ENCODE measurements at regions not wholly inside any gene's neighbourhood (a gene's known extent, or its start where the extent isn't known, plus 50 kb on each side); places are given as distances from the start of the nearest gene placed in this dataset.
"Not testable (repeated sequence)": the region's sequence is repeated elsewhere in the genome, so short reads cannot be mapped to it uniquely, and the experiment has no call there.

DNA sequence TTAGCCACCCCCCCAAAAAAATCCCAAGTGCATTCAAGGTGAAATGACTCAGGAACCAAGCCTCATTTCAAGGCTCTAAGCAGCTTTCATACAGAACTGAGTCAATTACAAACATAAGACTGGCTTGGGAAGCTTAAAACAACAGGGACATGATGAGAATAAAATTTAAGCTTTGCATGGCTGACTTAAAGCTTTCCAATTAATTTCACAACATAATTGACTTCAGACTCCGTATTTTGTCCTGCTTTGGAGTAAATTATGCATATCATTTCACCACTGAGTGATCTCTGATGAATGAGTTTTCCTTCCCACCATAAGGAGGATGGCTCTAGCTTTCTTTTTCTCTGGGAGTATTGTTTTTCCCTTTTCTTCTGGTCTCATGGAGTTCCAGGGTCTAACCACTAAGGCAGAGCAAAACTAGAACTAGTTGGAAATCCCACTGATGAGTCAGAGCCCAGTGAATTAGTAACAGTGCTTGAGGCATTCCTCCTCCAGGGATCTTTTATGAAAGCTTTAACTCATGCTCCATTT lies 72.8 kb downstream of the XCL2 start:
- H3K36me3 ChIP-seq (replicated peaks): no peaks in the 10 kb centered on the region
- no peaks in the 10 kb centered on the region for H3K9me3 ChIP-seq
- no peaks in the 10 kb centered on the region for H3K27me3 ChIP-seq (ENCODE audit: low read depth)
- in situ Hi-C loops (cut with MboI; ENCODE audit: low sequenced_read_pairs): no loop called here
- no peak for DNase-seq (ENCODE audit: low spot score in 2 of 2)
- H3K4me1 ChIP-seq: peaks cover 37% of the 10 kb centered on the region
- no peak overlapping the region for H3K4me3 ChIP-seq

DNA sequence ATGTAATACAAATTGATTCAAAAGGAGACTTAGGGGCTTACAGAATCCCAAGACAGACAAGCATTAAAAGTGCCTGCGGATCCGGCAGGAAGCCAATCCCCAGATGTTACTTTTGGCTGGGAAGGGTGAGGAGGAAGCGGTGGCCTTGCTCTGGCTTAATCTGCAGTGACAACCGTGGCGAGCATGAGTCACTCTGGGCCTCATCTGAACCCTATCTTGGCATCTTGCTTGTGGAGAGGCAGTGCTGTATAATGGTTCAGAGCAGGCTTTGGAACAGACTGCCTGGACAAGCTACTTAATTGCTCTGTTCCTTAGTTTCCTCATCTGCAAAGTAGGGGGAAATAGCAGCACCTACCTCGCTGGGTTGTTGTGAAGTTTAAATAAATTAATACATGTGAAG lies 74.1 kb downstream of the XCL2 start:
- Histone ChIP-seq H3K36me3 (replicated peaks) (no peaks in the 10 kb centered on the region), H3K27me3 (ENCODE audit: low read depth) (no peaks in the 10 kb centered on the region), H3K4me1 (peaks cover 37% of the 10 kb centered on the region), H3K9me3 (no peaks in the 10 kb centered on the region), H3K4me3 (no peak overlapping the region)
- no peak for DNase-seq (ENCODE audit: low spot score in 2 of 2)
- in situ Hi-C loops (cut with MboI; ENCODE audit: low sequenced_read_pairs): no loop called here

DNA sequence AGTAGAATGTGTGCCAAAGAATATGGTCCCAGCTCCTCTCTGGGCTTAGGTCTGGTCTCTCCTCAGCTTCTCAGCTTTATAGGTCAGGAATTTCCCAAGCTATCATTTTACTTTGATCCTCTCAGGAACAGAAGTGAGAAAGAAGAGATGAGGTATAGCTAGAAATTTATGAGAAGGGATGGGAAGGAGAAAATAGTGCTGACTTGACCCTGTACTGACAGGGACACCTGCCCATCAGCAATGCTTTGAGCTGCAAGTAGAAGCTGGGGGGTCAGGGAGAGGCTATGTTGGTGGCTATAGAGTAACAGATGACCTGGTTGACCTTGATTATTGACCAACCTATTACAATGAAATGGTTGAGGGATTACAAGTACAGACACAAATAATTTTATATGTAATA lies 75.0 kb downstream of the XCL2 start:
- no peak overlapping the region for H3K4me3 ChIP-seq
- H3K36me3 ChIP-seq (replicated peaks): no peaks in the 10 kb centered on the region
- H3K4me1 ChIP-seq: peaks cover 37% of the 10 kb centered on the region
- in situ Hi-C loops (cut with MboI; ENCODE audit: low sequenced_read_pairs): no loop called here
- DNase-seq (ENCODE audit: low spot score in 2 of 2): no peak
- H3K27me3 ChIP-seq (ENCODE audit: low read depth): no peaks in the 10 kb centered on the region
- H3K9me3 ChIP-seq: no peaks in the 10 kb centered on the region

DNA sequence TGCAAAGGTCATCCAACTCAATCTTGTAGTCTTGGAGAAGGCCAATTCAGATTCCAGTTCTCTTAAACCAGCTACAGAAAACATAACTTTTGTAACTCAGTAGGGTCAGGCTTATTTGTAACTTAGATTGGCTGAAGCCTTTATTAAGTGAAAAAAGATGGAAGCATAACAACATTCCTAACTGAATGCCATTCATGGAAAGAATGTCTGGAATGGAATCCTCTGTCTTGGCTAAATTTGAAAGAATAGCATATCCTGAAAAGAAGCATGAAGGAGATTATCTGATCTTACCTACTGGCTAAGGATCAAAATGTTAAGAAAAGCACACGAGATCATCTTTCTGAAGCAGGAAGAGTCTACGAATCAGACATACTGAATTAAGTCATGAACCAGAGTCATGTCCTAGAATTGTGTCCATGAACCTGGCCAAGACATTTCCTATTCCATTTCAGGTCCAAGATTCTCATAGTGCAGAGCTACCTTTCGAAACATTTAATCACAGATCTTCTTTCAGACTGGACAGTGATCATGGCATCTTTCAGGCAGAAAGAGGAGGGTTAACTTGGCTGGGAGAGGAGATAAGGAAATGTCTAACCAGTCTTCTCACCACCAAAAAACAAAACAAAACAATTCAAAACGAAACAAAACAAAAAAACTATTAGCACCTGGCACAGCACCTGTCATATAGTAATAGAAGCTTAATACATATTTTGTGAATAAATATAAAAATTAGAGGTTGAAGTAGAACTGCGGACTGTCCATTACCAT lies 75.6 kb downstream of the XCL2 start:
- Histone ChIP-seq H3K4me3 (no peak overlapping the region), H3K36me3 (replicated peaks) (no peaks in the 10 kb centered on the region), H3K9me3 (no peaks in the 10 kb centered on the region), H3K4me1 (peaks cover 37% of the 10 kb centered on the region), H3K27me3 (ENCODE audit: low read depth) (no peaks in the 10 kb centered on the region)
- DNase-seq (ENCODE audit: low spot score in 2 of 2): peak in 1 of 2 experiments; percentile 72
- in situ Hi-C loops (cut with MboI; ENCODE audit: low sequenced_read_pairs): no loop called here

DNA sequence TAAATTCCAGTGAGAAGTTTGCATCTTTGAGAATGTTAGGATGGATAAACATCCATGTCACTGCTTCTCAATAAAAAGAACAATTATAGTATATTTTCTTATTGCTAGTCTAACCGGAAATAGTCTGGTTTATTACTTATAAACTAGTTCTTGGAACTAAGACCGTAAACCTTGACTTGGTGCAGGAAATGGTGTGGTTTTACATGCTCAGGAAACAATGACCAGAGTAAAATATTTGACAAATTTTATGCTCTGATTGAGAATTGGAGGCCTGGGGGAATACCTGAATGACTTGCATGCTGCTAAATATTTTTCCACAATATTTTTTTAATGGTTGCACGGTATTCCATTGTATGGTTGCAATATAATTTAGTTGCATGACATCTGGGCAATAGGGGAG lies 76.3 kb downstream of the XCL2 start:
- Histone ChIP-seq H3K27me3 (ENCODE audit: low read depth) (no peaks in the 10 kb centered on the region), H3K9me3 (no peaks in the 10 kb centered on the region), H3K36me3 (replicated peaks) (no peaks in the 10 kb centered on the region), H3K4me3 (no peak overlapping the region), H3K4me1 (peaks cover 37% of the 10 kb centered on the region)
- DNase-seq (ENCODE audit: low spot score in 2 of 2): no peak
- in situ Hi-C loops (cut with MboI; ENCODE audit: low sequenced_read_pairs): no loop called here

DNA sequence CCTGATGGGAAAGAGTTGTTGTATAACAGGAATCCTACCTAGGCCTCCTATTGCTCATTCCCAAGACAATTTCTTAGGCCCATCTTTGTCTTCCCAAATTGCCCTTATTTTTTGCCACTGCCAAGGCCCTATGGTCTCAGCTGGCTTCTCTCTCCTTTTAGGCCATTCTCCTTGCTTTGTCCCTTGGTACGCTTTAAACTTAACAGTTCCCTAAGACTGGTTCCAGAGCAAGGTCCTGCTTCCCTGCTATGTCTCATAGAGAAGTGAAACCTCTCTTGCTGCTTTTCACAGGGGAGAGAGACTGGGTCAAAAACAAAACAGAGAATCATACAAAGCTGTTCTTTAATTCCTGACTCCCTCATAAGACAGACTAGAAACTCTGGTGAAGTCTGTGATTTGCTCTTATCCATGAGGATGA lies 77.1 kb downstream of the XCL2 start:
- no peaks in the 10 kb centered on the region for H3K9me3 ChIP-seq
- DNase-seq (ENCODE audit: low spot score in 2 of 2): no peak
- H3K27me3 ChIP-seq (ENCODE audit: low read depth): no peaks in the 10 kb centered on the region
- no peaks in the 10 kb centered on the region for H3K36me3 ChIP-seq (replicated peaks)
- in situ Hi-C loops (cut with MboI; ENCODE audit: low sequenced_read_pairs): no loop called here
- no peak overlapping the region for H3K4me3 ChIP-seq
- peaks cover 37% of the 10 kb centered on the region for H3K4me1 ChIP-seq

DNA sequence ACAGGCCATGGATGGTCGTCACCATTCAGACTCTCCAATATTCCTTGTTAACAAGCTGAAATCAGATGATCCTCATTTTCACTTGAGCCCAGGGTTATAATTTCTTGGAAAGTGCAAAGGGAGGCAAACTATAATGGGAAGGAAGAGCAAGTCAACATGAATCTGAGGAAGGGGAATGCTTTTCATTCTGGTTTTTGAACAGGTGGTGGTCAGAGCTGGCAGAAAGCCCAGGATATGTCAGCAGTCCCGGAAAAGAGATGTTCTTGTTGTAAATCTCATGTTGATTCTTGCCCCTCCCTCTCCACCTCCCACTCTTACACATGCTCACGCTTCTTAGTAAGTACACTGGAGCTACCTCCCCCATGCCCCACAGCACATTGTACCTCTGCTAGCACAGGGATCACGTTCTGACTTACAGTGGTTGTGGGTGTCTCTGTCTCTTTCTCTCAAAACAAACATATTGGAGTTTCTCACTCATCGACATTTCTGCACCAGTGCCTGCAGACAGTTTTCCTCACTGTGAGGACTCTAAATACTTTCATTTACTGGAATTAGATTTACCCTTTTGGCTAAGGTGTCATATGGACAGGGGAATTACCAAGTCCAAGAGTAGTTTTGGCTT lies 77.6 kb downstream of the XCL2 start:
- H3K4me1 ChIP-seq: peaks cover 37% of the 10 kb centered on the region
- H3K9me3 ChIP-seq: no peaks in the 10 kb centered on the region
- in situ Hi-C loops (cut with MboI; ENCODE audit: low sequenced_read_pairs): no loop called here
- H3K4me3 ChIP-seq: no peak overlapping the region
- peak; percentile 67 to 72 for DNase-seq (ENCODE audit: low spot score in 2 of 2)
- no peaks in the 10 kb centered on the region for H3K36me3 ChIP-seq (replicated peaks)
- H3K27me3 ChIP-seq (ENCODE audit: low read depth): no peaks in the 10 kb centered on the region

DNA sequence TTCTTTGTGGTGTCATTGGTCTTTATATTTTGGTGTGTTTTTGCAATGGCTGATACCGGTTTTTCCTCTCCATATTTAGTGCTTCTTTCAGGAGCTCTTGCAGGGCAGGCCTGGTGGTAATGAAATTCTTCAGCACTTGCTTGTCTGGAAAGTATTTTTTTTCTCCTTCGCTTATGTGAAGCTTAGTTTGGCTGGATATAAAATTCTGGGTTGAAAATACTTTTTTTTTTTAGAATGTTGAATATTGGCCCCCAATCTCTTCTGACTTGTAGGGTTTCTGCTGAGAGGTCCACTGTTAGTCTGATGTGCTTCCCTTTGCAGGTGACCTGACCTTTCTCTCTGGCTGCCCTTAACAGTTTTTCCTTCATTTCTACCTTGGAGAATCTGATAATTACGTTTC lies 82.7 kb downstream of the XCL2 start:
- DNase-seq (ENCODE audit: low spot score in 2 of 2); H3K9me3 ChIP-seq; H3K36me3 ChIP-seq (replicated peaks); H3K4me3 ChIP-seq; in situ Hi-C loops (cut with MboI; ENCODE audit: low sequenced_read_pairs); H3K4me1 ChIP-seq; H3K27me3 ChIP-seq (ENCODE audit: low read depth): not testable (repeated sequence)

DNA sequence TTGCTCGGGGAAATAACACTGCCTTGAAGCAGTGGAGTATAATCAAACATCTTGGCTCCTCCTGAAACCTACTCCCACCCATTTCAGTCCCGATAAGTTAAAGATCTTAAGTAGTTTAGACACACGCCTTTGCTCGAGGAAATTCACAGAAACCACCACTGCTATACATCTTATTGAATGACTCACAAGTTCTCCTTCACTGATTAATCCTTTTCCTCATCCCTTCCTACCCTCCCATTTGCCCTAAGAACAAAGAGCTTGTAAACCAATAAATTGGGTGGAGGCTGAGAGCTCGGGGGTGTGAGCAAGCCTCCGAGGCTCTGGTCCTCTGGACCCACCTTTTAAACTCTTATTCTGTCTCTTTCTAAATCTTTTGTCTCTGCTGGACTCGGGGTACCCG lies 86.5 kb downstream of the XCL2 start:
- in situ Hi-C loops (cut with MboI; ENCODE audit: low sequenced_read_pairs); H3K27me3 ChIP-seq (ENCODE audit: low read depth); H3K9me3 ChIP-seq; H3K36me3 ChIP-seq (replicated peaks); DNase-seq (ENCODE audit: low spot score in 2 of 2); H3K4me1 ChIP-seq; H3K4me3 ChIP-seq: not testable (repeated sequence)

DNA sequence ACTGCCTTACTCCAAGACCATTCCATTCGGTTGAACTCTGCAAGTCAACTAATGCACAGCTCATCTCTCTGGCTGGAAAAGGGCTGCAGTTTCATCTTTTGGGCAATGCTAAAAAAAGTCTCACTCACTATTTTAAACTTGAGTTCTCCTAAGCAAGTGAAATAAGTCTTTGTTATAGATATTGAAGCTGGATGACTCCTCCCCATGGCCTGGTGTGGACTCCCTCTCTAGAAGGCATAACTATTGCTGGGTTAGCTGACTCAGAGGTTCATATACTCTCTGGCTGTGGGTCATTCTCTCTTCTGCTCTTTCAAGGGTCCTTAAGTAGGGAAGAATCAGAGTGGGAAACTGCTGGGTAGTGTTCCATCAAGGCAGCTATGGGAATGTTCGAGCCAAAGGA lies 88.0 kb downstream of the XCL2 start:
- in situ Hi-C loops (cut with MboI; ENCODE audit: low sequenced_read_pairs): no loop called here
- Histone ChIP-seq H3K36me3 (replicated peaks) (no peaks in the 10 kb centered on the region), H3K4me1 (no peaks in the 10 kb centered on the region), H3K9me3 (no peaks in the 10 kb centered on the region; the same call in none of the 2 replicates), H3K4me3 (no peak overlapping the region), H3K27me3 (ENCODE audit: low read depth) (no peaks in the 10 kb centered on the region)
- no peak for DNase-seq (ENCODE audit: low spot score in 2 of 2)

DNA sequence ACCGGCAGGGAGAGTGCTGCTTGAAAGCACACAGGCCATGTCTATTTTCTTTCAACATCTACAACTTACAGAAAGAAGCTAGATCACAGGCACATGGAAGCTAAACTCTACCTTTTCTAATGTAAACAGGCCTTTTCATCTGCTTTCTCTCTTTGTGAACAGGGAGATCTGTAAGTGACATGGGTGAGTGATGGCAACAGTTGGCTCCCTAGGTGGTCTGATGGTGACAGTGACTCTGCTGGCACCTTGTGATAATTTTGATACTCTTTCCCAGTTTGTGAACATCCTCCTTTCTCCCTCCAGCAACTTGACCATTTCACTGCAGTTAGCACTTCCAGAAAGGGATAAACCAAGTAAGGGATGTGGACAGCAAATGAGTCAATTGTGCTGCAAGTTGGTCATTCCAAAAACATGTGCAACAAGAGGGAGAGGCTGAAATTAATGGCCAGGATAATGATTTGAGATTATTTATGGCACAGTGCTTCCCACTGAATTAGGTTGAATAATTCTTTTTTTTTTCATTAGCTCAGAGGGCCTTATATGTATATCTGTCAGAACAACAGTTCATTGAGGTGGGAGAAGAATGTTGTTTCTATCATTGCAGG lies 89.5 kb downstream of the XCL2 start:
- no peaks in the 10 kb centered on the region for H3K36me3 ChIP-seq (replicated peaks)
- no peaks in the 10 kb centered on the region for H3K4me1 ChIP-seq
- in situ Hi-C loops (cut with MboI; ENCODE audit: low sequenced_read_pairs): no loop called here
- no peak overlapping the region for H3K4me3 ChIP-seq
- H3K27me3 ChIP-seq (ENCODE audit: low read depth): no peaks in the 10 kb centered on the region
- no peak for DNase-seq (ENCODE audit: low spot score in 2 of 2)
- H3K9me3 ChIP-seq: no peaks in the 10 kb centered on the region; the same call in none of the 2 replicates

DNA sequence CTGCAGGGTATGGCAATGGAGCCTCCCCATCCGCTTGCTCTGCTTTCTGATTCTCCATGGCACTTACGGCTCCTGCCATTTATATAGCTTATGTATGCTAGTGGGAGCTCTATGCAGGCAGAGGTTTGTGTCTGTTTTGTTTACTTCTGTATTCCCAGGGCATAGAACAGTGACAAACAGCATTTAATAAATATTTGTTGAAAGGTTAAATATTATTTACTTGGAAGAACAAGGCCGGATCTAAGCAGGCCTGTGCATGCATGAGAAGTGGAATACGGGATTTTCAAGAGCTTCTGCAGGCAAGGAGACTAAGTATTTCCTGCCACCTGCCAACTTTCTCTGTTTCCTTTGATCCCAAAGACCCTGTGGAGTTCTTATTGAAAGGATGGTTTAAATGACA lies 90.7 kb downstream of the XCL2 start:
- no peaks in the 10 kb centered on the region for H3K4me1 ChIP-seq
- DNase-seq (ENCODE audit: low spot score in 2 of 2): no peak
- H3K4me3 ChIP-seq: no peak overlapping the region
- H3K36me3 ChIP-seq (replicated peaks): no peaks in the 10 kb centered on the region
- in situ Hi-C loops (cut with MboI; ENCODE audit: low sequenced_read_pairs): no loop called here
- no peaks in the 10 kb centered on the region for H3K27me3 ChIP-seq (ENCODE audit: low read depth)
- no peaks in the 10 kb centered on the region; the same call in 1 of the 2 replicates for H3K9me3 ChIP-seq

DNA sequence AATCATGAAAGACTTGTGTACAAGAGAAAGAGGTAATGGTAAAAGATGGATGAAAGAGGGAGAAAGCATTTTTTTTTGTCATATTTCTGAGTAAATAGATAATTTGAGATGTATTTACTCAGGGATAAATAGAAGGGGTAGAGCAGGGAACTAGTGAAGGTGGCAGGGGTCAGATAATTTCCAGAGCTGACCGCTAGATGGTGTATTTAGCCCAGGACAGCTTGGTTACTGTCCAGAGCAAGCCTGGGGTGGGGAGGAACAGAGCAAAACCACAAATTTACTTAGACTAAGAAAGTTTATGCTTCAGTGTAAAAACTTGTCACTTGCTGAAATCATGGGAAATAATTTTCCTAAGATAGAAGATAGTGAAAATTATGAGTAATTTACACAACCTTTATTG lies 91.5 kb downstream of the XCL2 start:
- peak in 1 of 2 experiments; percentile 37 for DNase-seq (ENCODE audit: low spot score in 2 of 2)
- Histone ChIP-seq H3K27me3 (ENCODE audit: low read depth) (no peaks in the 10 kb centered on the region), H3K36me3 (replicated peaks) (no peaks in the 10 kb centered on the region), H3K4me1 (no peaks in the 10 kb centered on the region), H3K4me3 (no peak overlapping the region), H3K9me3 (no peaks in the 10 kb centered on the region; the same call in 1 of the 2 replicates)
- in situ Hi-C loops (cut with MboI; ENCODE audit: low sequenced_read_pairs): no loop called here

DNA sequence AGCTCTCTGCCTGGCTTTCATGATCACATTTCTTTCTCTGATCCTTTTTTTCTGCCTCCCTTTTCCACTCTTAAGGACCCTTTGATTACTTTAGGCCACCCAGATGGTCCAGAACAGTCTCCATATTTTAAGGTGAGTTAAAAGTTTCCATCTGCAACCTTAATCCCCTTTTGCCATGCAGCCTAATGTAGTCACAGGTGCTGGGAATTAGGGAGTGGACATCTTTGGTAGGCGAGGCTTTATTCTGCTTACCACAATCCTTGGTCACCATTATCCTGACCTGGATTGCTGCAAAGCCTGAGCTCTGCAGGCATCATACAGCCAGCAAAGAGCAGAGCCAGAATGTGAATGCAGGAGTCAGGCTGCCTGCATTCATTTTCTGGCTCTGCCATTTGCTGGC lies 95.9 kb downstream of the XCL2 start:
- H3K4me1 ChIP-seq: no peaks in the 10 kb centered on the region
- no peaks in the 10 kb centered on the region for H3K27me3 ChIP-seq (ENCODE audit: low read depth)
- in situ Hi-C loops (cut with MboI; ENCODE audit: low sequenced_read_pairs): no loop called here
- no peaks in the 10 kb centered on the region for H3K36me3 ChIP-seq (replicated peaks)
- no peaks in the 10 kb centered on the region; the same call in 1 of the 2 replicates for H3K9me3 ChIP-seq
- no peak for DNase-seq (ENCODE audit: low spot score in 2 of 2)
- no peak overlapping the region for H3K4me3 ChIP-seq
